Right cardiac atrium (tissue), 5 donors: ENCODE measurements at regions not wholly inside any gene's neighbourhood (a gene's known extent, or its start where the extent isn't known, plus 50 kb on each side); places are given as distances from the start of the nearest gene placed in this dataset.
"Not testable (repeated sequence)": the region's sequence is repeated elsewhere in the genome, so short reads cannot be mapped to it uniquely, and the experiment has no call there.

Experiments
- ATAC-seq, 2 donors: fragments of 200-7000 bp; cut with Tn5 transposase; one replicate each; pipeline versions ENCODE4 v1.8.0 to v1.9.1; 2020; ENCODE audit warnings: moderate library complexity in 2 of 2, mild to moderate bottlenecking in 1 of 2
- DNase-seq, 3 donors: peaks; one replicate each; pipeline ENCODE4 v3.0.0-alpha.2; 2020
- H3K27ac ChIP-seq: one replicate; pipeline ENCODE4 v1.5.1; 2013; ENCODE audit warnings: mild to moderate bottlenecking, low read length, control low read depth, moderate library complexity
- H3K27me3 ChIP-seq: one replicate; pipeline ENCODE4 v1.6.1; 2013; ENCODE audit not compliant: control insufficient read depth, insufficient read depth
- H3K4me1 ChIP-seq: one replicate; pipeline ENCODE4 v1.6.1; 2013; ENCODE audit warnings: low read length; ENCODE audit not compliant: control insufficient read depth, insufficient read depth
- H3K4me3 ChIP-seq: one replicate; pipeline ENCODE4 v1.5.1; 2013; ENCODE audit warnings: low read length, control low read depth
- H3K9me3 ChIP-seq: one replicate; pipeline ENCODE4 v1.6.1; 2013; ENCODE audit warnings: low read length; ENCODE audit not compliant: control insufficient read depth
- WGBS: extraction: QIAGEN DNeasy Blood & Tissue Kit; methylation state at CpG from one replicate; pipeline ENCODE4 v1.1.7; 2013; 5-methylcytosine and 5-hydroxymethylcytosine counted together
- intact Hi-C, 4 donors: fragments of 100-400 bp; cut with DNase I; formaldehyde crosslinking; loops; one replicate each; pipeline versions ENCODE4 v1.11.0 to v1.14.0; 2022 to 2023
- donor health status: healthy with polysubstance abuse.
- donor health status: DM: no; HTN: yes; CAD: no.
- donor health status: DM: no; HTN: no; CAD: no.
- donor health status: DM: no; HTN: yes; CAD: no; lungs with severe emphysema.
- donor health status: DM: yes; HTN: yes; CAD: no.

- intact Hi-C loops: loop anchor here in 1 of 4 donors (10.0 kb wide), 1 partner anchor 178 kb away; no protein-coding TSS in a partner anchor
- no peaks in the 10 kb centered on the region for H3K4me1 ChIP-seq
- ATAC-seq: no peak
- H3K4me3 ChIP-seq: no peak overlapping the region
- no peaks in the 10 kb centered on the region for H3K9me3 ChIP-seq
- no peak for DNase-seq
- H3K27me3 ChIP-seq: no peaks in the 10 kb centered on the region
- no peak overlapping the region for H3K27ac ChIP-seq
Observed at GRCh38 chr21:17396948-17397347, 115.9 kb upstream of the CXADR start.

GRCh38 chr21:17397703-17398102 is 115.1 kb upstream of the CXADR start:
- H3K4me1 ChIP-seq: no peaks in the 10 kb centered on the region
- no peak for ATAC-seq
- no peak overlapping the region for H3K4me3 ChIP-seq
- H3K9me3 ChIP-seq: no peaks in the 10 kb centered on the region
- intact Hi-C loops: loop anchor here in 1 of 4 donors (10.0 kb wide), 1 partner anchor 177 kb away; no protein-coding TSS in a partner anchor
- no peak overlapping the region for H3K27ac ChIP-seq
- DNase-seq: no peak
- no peaks in the 10 kb centered on the region for H3K27me3 ChIP-seq

GRCh38 chr21:17398954-17399353 is 113.9 kb upstream of the CXADR start:
- H3K27ac ChIP-seq, H3K4me1 ChIP-seq, H3K9me3 ChIP-seq, H3K4me3 ChIP-seq, ATAC-seq, DNase-seq, H3K27me3 ChIP-seq: not testable (repeated sequence)
- 84% methylated on average over 4 of the region's 4 CpGs for WGBS
- intact Hi-C loops: loop anchor here in 1 of 4 donors (10.0 kb wide), 1 partner anchor 176 kb away; no protein-coding TSS in a partner anchor

GRCh38 chr21:17402937-17403336 is 109.9 kb upstream of the CXADR start:
- ATAC-seq (no peak), DNase-seq (no peak)
- Histone ChIP-seq H3K4me1 (no peaks in the 10 kb centered on the region), H3K27ac (no peak overlapping the region), H3K4me3 (no peak overlapping the region), H3K27me3 (no peaks in the 10 kb centered on the region), H3K9me3 (no peaks in the 10 kb centered on the region)
- 25% methylated on average over 3 of the region's 3 CpGs for WGBS
- intact Hi-C loops: no loop called here

GRCh38 chr21:17406202-17406601 is 106.6 kb upstream of the CXADR start:
- 85% methylated on average over 4 of the region's 4 CpGs for WGBS
- Histone ChIP-seq H3K27me3 (no peaks in the 10 kb centered on the region), H3K27ac (no peak overlapping the region), H3K9me3 (no peaks in the 10 kb centered on the region), H3K4me3 (no peak overlapping the region), H3K4me1 (no peaks in the 10 kb centered on the region)
- ATAC-seq (no peak), DNase-seq (no peak)
- intact Hi-C loops: no loop called here

- H3K27me3 ChIP-seq: no peaks in the 10 kb centered on the region
- DNase-seq (no peak), ATAC-seq (no peak)
- no peaks in the 10 kb centered on the region for H3K9me3 ChIP-seq
- no peaks in the 10 kb centered on the region for H3K4me1 ChIP-seq
- no peak overlapping the region for H3K27ac ChIP-seq
- no peak overlapping the region for H3K4me3 ChIP-seq
- 83% methylated on average over 1 of the region's 1 CpG for WGBS
- intact Hi-C loops: no loop called here
Observed at GRCh38 chr21:17414766-17415165, 98.1 kb upstream of the CXADR start.

GRCh38 chr21:17416139-17416538 is 96.7 kb upstream of the CXADR start:
- 39% methylated on average over 2 of the region's 2 CpGs for WGBS
- H3K9me3 ChIP-seq: no peaks in the 10 kb centered on the region
- H3K27me3 ChIP-seq: no peaks in the 10 kb centered on the region
- intact Hi-C loops: no loop called here
- DNase-seq (no peak), ATAC-seq (peak in 1 of 2 donors; percentile 74)
- no peaks in the 10 kb centered on the region for H3K4me1 ChIP-seq
- H3K27ac ChIP-seq: no peak overlapping the region
- no peak overlapping the region for H3K4me3 ChIP-seq

GRCh38 chr21:17422931-17423330 is 89.9 kb upstream of the CXADR start:
- 30% methylated on average over 2 of the region's 2 CpGs for WGBS
- H3K9me3 ChIP-seq: no peaks in the 10 kb centered on the region

GRCh38 chr21:17427157-17427556 is 85.7 kb upstream of the CXADR start:
- H3K9me3 ChIP-seq: no peaks in the 10 kb centered on the region
- DNase-seq (no peak), ATAC-seq (no peak)
- H3K27me3 ChIP-seq: no peaks in the 10 kb centered on the region
- H3K27ac ChIP-seq: no peak overlapping the region
- H3K4me1 ChIP-seq: no peaks in the 10 kb centered on the region
- H3K4me3 ChIP-seq: no peak overlapping the region
- 77% methylated on average over 7 of the region's 7 CpGs for WGBS
- intact Hi-C loops: no loop called here

More at GRCh38 chr21:17422931-17423330, 89.9 kb upstream of the CXADR start:
- H3K27me3 ChIP-seq: no peaks in the 10 kb centered on the region
- no peak overlapping the region for H3K27ac ChIP-seq
- no peak overlapping the region for H3K4me3 ChIP-seq
- H3K4me1 ChIP-seq: no peaks in the 10 kb centered on the region
- ATAC-seq (no peak), DNase-seq (no peak)
- intact Hi-C loops: no loop called here

GRCh38 chr21:17427831-17428483 is 84.9 kb upstream of the CXADR start:
- Histone ChIP-seq H3K27ac (no peak overlapping the region), H3K27me3 (no peaks in the 10 kb centered on the region), H3K4me3 (no peak overlapping the region), H3K4me1 (no peaks in the 10 kb centered on the region), H3K9me3 (no peaks in the 10 kb centered on the region)
- WGBS: 84% methylated on average over 10 of the region's 10 CpGs
- ATAC-seq (no peak), DNase-seq (no peak)
- intact Hi-C loops: no loop called here

- 86% methylated on average over 5 of the region's 5 CpGs for WGBS
- Histone ChIP-seq H3K9me3 (no peaks in the 10 kb centered on the region), H3K27ac (no peak overlapping the region), H3K27me3 (no peaks in the 10 kb centered on the region), H3K4me1 (no peaks in the 10 kb centered on the region), H3K4me3 (no peak overlapping the region)
- ATAC-seq (no peak), DNase-seq (no peak)
- intact Hi-C loops: no loop called here
Observed at GRCh38 chr21:17428484-17428869, 84.4 kb upstream of the CXADR start.

- intact Hi-C loops: no loop called here
- no peak overlapping the region for H3K27ac ChIP-seq
- WGBS: 92% methylated on average over 5 of the region's 5 CpGs
- no peaks in the 10 kb centered on the region for H3K27me3 ChIP-seq
- H3K4me3 ChIP-seq: no peak overlapping the region
- no peak for ATAC-seq
- no peaks in the 10 kb centered on the region for H3K9me3 ChIP-seq
- no peak for DNase-seq
- H3K4me1 ChIP-seq: no peaks in the 10 kb centered on the region
Observed at GRCh38 chr21:17428980-17429379, 83.9 kb upstream of the CXADR start.
